ENCODE measurements at regions not wholly inside any gene's neighbourhood (a gene's known extent, or its start where the extent isn't known, plus 50 kb on each side); places are given as distances from the start of the nearest gene placed in this dataset.

- DNase-seq (ENCODE audit: insufficient read length) (no peak), FAIRE-seq (no peak)
- no peak for TF ChIP-seq POLR2A (IDR thresholded peaks at IDR 0.05; ENCODE audit: low read depth, low read length)
- no peak for TF ChIP-seq TAF1 (IDR thresholded peaks at IDR 0.05; ENCODE audit: borderline replicate concordance, low read depth, low read length)
- no peak for TF ChIP-seq POLR2AphosphoS5 (IDR thresholded peaks at IDR 0.05; ENCODE audit: low read depth, low read length)
Measured at GRCh38 chr3:110454066-110454465, 617.5 kb upstream of the NECTIN3 start.

DNA sequence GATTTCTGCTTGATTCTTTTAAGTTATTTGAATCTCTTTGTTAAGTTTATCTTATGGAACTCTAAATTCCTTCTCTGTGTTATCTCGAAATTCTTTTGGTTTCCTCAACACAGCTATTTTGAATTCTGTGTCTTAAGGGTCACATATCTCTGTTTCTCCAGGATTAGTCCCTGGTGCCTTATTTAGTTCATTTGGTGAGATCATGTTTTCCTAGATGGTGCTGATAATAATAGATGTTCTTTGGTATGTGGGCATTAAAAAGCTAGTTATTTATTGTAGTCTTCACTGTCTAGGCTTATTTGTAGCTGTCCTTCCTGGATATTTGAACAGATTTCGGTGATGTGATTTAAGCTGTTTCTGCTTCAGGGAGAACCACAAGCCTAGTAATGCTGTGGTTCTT, 615.6 kb upstream of the NECTIN3 start:
- DNase-seq (ENCODE audit: insufficient read length) (no peak), FAIRE-seq (no peak)
- no peak for TF ChIP-seq POLR2A (IDR thresholded peaks at IDR 0.05; ENCODE audit: low read depth, low read length)
- no peak for TF ChIP-seq TAF1 (IDR thresholded peaks at IDR 0.05; ENCODE audit: borderline replicate concordance, low read depth, low read length)
- TF ChIP-seq POLR2AphosphoS5 (IDR thresholded peaks at IDR 0.05; ENCODE audit: low read depth, low read length) = no peak

GRCh38 chr3:110456438-110457138, 615.0 kb upstream of the NECTIN3 start:
- no peak for FAIRE-seq
- TF ChIP-seq TAF1 (IDR thresholded peaks at IDR 0.05; ENCODE audit: borderline replicate concordance, low read depth, low read length) (no peak), POLR2A (IDR thresholded peaks at IDR 0.05; ENCODE audit: low read depth, low read length) (no peak), POLR2AphosphoS5 (IDR thresholded peaks at IDR 0.05; ENCODE audit: low read depth, low read length) (no peak)
- DNase-seq (ENCODE audit: insufficient read length) = no peak

GRCh38 chr3:110457508-110457907, 614.1 kb upstream of the NECTIN3 start:
- no peak for DNase-seq (ENCODE audit: insufficient read length)
- no peak for FAIRE-seq
- TF ChIP-seq POLR2A (IDR thresholded peaks at IDR 0.05; ENCODE audit: low read depth, low read length) (no peak), POLR2AphosphoS5 (IDR thresholded peaks at IDR 0.05; ENCODE audit: low read depth, low read length) (no peak), TAF1 (IDR thresholded peaks at IDR 0.05; ENCODE audit: borderline replicate concordance, low read depth, low read length) (no peak)

GRCh38 chr3:110459021-110459420, 612.6 kb upstream of the NECTIN3 start:
- FAIRE-seq (no peak), DNase-seq (ENCODE audit: insufficient read length) (no peak)
- TF ChIP-seq POLR2AphosphoS5 (IDR thresholded peaks at IDR 0.05; ENCODE audit: low read depth, low read length) (no peak), POLR2A (IDR thresholded peaks at IDR 0.05; ENCODE audit: low read depth, low read length) (no peak), TAF1 (IDR thresholded peaks at IDR 0.05; ENCODE audit: borderline replicate concordance, low read depth, low read length) (no peak)

GRCh38 chr3:110470310-110470709, 601.3 kb upstream of the NECTIN3 start:
- DNase-seq (ENCODE audit: insufficient read length) (no peak), FAIRE-seq (no peak)
- no peak for TF ChIP-seq POLR2A (IDR thresholded peaks at IDR 0.05; ENCODE audit: low read depth, low read length)
- no peak for TF ChIP-seq TAF1 (IDR thresholded peaks at IDR 0.05; ENCODE audit: borderline replicate concordance, low read depth, low read length)
- no peak for TF ChIP-seq POLR2AphosphoS5 (IDR thresholded peaks at IDR 0.05; ENCODE audit: low read depth, low read length)

DNA sequence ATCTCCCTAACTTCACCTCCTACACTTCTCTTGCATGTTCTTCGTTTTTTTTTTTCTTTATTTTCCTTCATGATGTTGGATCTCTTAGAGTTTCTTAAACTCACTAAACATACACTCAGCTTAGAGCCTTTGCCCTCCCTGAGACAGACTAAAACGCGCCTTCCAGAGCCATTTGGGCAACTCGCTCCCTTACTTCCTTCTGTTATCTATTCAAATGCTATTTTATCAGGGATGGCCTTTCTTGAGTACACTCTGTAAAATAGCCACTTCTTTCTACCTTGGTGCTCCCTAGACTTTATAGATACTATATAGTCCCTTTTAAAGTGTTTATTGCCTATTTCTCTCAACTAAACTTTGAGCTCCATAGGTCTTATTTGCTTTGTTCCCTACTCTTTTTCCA, 598.2 kb upstream of the NECTIN3 start:
- TF ChIP-seq POLR2AphosphoS5 (IDR thresholded peaks at IDR 0.05; ENCODE audit: low read depth, low read length) (no peak), TAF1 (IDR thresholded peaks at IDR 0.05; ENCODE audit: borderline replicate concordance, low read depth, low read length) (no peak), POLR2A (IDR thresholded peaks at IDR 0.05; ENCODE audit: low read depth, low read length) (no peak)
- DNase-seq (ENCODE audit: insufficient read length) (no peak), FAIRE-seq (no peak)

- TF ChIP-seq POLR2AphosphoS5 (IDR thresholded peaks at IDR 0.05; ENCODE audit: low read depth, low read length) (no peak), POLR2A (IDR thresholded peaks at IDR 0.05; ENCODE audit: low read depth, low read length) (no peak), TAF1 (IDR thresholded peaks at IDR 0.05; ENCODE audit: borderline replicate concordance, low read depth, low read length) (no peak)
- FAIRE-seq (no peak), DNase-seq (ENCODE audit: insufficient read length) (no peak)
Measured at GRCh38 chr3:110474397-110474796, 597.2 kb upstream of the NECTIN3 start.

DNA sequence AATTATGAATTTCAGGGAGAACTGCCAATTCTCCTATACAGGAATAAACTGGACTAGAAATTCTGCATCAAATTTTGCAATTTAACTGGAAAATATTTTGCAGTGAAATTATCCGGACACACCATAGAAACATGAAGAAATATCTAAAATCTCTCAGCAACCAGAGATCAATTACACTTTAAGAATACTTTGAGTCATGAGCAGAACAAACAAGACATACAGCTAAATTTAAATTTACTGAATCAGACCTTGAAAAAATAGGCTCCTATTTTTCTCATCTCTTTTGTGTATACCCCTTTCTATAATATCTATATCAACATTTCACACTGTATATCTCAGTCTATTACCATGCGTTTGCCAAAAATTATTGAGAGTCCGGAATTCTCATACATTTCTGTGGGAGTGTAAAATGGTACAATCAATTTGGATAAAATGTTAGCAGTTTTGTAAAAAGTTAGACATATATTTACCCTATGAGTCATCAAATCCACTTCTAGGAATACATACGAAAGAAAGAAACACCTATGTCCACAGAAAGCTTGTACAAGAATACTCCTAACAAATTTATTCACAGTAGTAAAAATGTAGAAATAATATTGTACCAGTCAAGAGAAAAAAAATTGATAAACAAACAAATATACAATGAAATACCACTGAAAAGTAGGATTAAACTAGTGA, 593.1 kb upstream of the NECTIN3 start:
- no peak for FAIRE-seq
- no peak for TF ChIP-seq TAF1 (IDR thresholded peaks at IDR 0.05; ENCODE audit: borderline replicate concordance, low read depth, low read length)
- no peak for TF ChIP-seq POLR2AphosphoS5 (IDR thresholded peaks at IDR 0.05; ENCODE audit: low read depth, low read length)
- TF ChIP-seq POLR2A (IDR thresholded peaks at IDR 0.05; ENCODE audit: low read depth, low read length) = no peak

GRCh38 chr3:110479731-110480130, 591.9 kb upstream of the NECTIN3 start:
- FAIRE-seq (no peak), DNase-seq (ENCODE audit: insufficient read length) (no peak)
- TF ChIP-seq TAF1 (IDR thresholded peaks at IDR 0.05; ENCODE audit: borderline replicate concordance, low read depth, low read length) (no peak), POLR2A (IDR thresholded peaks at IDR 0.05; ENCODE audit: low read depth, low read length) (no peak), POLR2AphosphoS5 (IDR thresholded peaks at IDR 0.05; ENCODE audit: low read depth, low read length) (no peak)

More for the DNA sequence above, 593.1 kb upstream of the NECTIN3 start:
- DNase-seq (ENCODE audit: insufficient read length) = no peak

- TF ChIP-seq POLR2A (IDR thresholded peaks at IDR 0.05; ENCODE audit: low read depth, low read length) (no peak), TAF1 (IDR thresholded peaks at IDR 0.05; ENCODE audit: borderline replicate concordance, low read depth, low read length) (no peak)
- FAIRE-seq (no peak), DNase-seq (ENCODE audit: insufficient read length) (no peak)
Measured at GRCh38 chr3:110485389-110485788, 586.2 kb upstream of the NECTIN3 start.

- TF ChIP-seq POLR2AphosphoS5 (IDR thresholded peaks at IDR 0.05; ENCODE audit: low read depth, low read length) (no peak), TAF1 (IDR thresholded peaks at IDR 0.05; ENCODE audit: borderline replicate concordance, low read depth, low read length) (no peak), POLR2A (IDR thresholded peaks at IDR 0.05; ENCODE audit: low read depth, low read length) (no peak)
- no peak for DNase-seq (ENCODE audit: insufficient read length)
- no peak for FAIRE-seq
Measured at GRCh38 chr3:110487840-110488239, 583.8 kb upstream of the NECTIN3 start.

Measured in GM12892 (cell line).